NCI-H146 (cell line): ENCODE measurements at regions not wholly inside any gene's neighbourhood (a gene's known extent, or its start where the extent isn't known, plus 50 kb on each side); places are given as distances from the start of the nearest gene placed in this dataset.

ENCODE experiments used
- DNase-seq: peaks from one replicate; lab custom pipeline; 2025; lab: John Stamatoyannopoulos, UW

- no peak for DNase-seq
Observed at GRCh38 chr5:20654033-20654432, 666.0 kb upstream of the CDH18 start.

GRCh38 chr5:20649966-20650365, 662.0 kb upstream of the CDH18 start:
- DNase-seq: no peak

- no peak for DNase-seq
Observed at GRCh38 chr5:20648981-20649380, 661.0 kb upstream of the CDH18 start.

GRCh38 chr5:20636686-20637085, 648.7 kb upstream of the CDH18 start:
- DNase-seq: no peak

GRCh38 chr5:20619591-20619990, 631.6 kb upstream of the CDH18 start:
- DNase-seq: no peak

- no peak for DNase-seq
Observed at GRCh38 chr5:20618340-20618739, 630.3 kb upstream of the CDH18 start.

GRCh38 chr5:20617841-20618240, 629.8 kb upstream of the CDH18 start:
- DNase-seq: no peak

GRCh38 chr5:20615888-20616563, 628.0 kb upstream of the CDH18 start:
- DNase-seq: peak; percentile 8

- no peak for DNase-seq
Observed at GRCh38 chr5:20611620-20612019, 623.6 kb upstream of the CDH18 start.

GRCh38 chr5:20610681-20611080, 622.7 kb upstream of the CDH18 start:
- DNase-seq: no peak

- DNase-seq: no peak
Observed at GRCh38 chr5:20609126-20609525, 621.1 kb upstream of the CDH18 start.

GRCh38 chr5:20608567-20608966, 620.6 kb upstream of the CDH18 start:
- no peak for DNase-seq

GRCh38 chr5:20605732-20606525, 617.9 kb upstream of the CDH18 start:
- no peak for DNase-seq

GRCh38 chr5:20604992-20605391, 617.0 kb upstream of the CDH18 start:
- DNase-seq: no peak

- no peak for DNase-seq
Observed at GRCh38 chr5:20601678-20602100, 613.7 kb upstream of the CDH18 start.

- no peak for DNase-seq
Observed at GRCh38 chr5:20590356-20590755, 602.4 kb upstream of the CDH18 start.

GRCh38 chr5:20575571-20575970, 587.6 kb upstream of the CDH18 start:
- no peak for DNase-seq

- DNase-seq: no peak
Observed at GRCh38 chr5:20574576-20574975, 586.6 kb upstream of the CDH18 start.

GRCh38 chr5:20572614-20573013, 584.6 kb upstream of the CDH18 start:
- no peak for DNase-seq

GRCh38 chr5:20570486-20570885, 582.5 kb upstream of the CDH18 start:
- DNase-seq: no peak

GRCh38 chr5:20562544-20562943, 574.5 kb upstream of the CDH18 start:
- no peak for DNase-seq

GRCh38 chr5:20559845-20560244, 571.8 kb upstream of the CDH18 start:
- no peak for DNase-seq

- no peak for DNase-seq
Observed at GRCh38 chr5:20556115-20556763, 568.2 kb upstream of the CDH18 start.
